ENCODE measurements at regions not wholly inside any gene's neighbourhood (a gene's known extent, or its start where the extent isn't known, plus 50 kb on each side); places are given as distances from the start of the nearest gene placed in this dataset.
"Not testable (repeated sequence)": the region's sequence is repeated elsewhere in the genome, so short reads cannot be mapped to it uniquely, and the experiment has no call there.

GRCh38 chr4:124933521-124933920 lies 221.0 kb upstream of the ANKRD50 start:
- intact Hi-C loops (cut with micrococcal nuclease) = no loop called here
- POLR2A ChIA-PET = no interaction called here

GRCh38 chr4:124932447-124932846 lies 219.9 kb upstream of the ANKRD50 start:
- ChIA-PET CTCF (no interaction called here), POLR2A (no interaction called here)
- no peak overlapping the region for H3K27ac Mint-ChIP-seq
- intact Hi-C loops (cut with micrococcal nuclease) = no loop called here
- H3K9me3 Mint-ChIP-seq = no peaks in the 10 kb centered on the region
- DNase-seq (no peak), ATAC-seq (ENCODE audit: low read depth) (no peak)
- H3K36me3 Mint-ChIP-seq (ENCODE audit: low read depth) = no peaks in the 10 kb centered on the region
- H3K27me3 Mint-ChIP-seq = no peaks in the 10 kb centered on the region
- no peak overlapping the region for H3K4me3 Mint-ChIP-seq
- TF ChIP-seq CTCF (IDR thresholded peaks at IDR 0.05) = no peak
- H3K4me1 Mint-ChIP-seq = no peaks in the 10 kb centered on the region

More at GRCh38 chr4:124933521-124933920, 221.0 kb upstream of the ANKRD50 start:
- H3K27ac Mint-ChIP-seq = no peak overlapping the region
- H3K4me3 Mint-ChIP-seq = no peak overlapping the region
- TF ChIP-seq CTCF (IDR thresholded peaks at IDR 0.05) = no peak
- ATAC-seq (ENCODE audit: low read depth) (no peak), DNase-seq (no peak)
- H3K4me1 Mint-ChIP-seq = no peaks in the 10 kb centered on the region
- H3K27me3 Mint-ChIP-seq = no peaks in the 10 kb centered on the region
- no peaks in the 10 kb centered on the region for H3K36me3 Mint-ChIP-seq (ENCODE audit: low read depth)
- CTCF ChIA-PET = no interaction called here
- peaks cover 2% of the 10 kb centered on the region for H3K9me3 Mint-ChIP-seq

GRCh38 chr4:124931050-124931449 lies 218.5 kb upstream of the ANKRD50 start:
- DNase-seq (no peak), ATAC-seq (ENCODE audit: low read depth) (no peak)
- Mint-ChIP-seq H3K9me3 (no peaks in the 10 kb centered on the region), H3K27ac (no peak overlapping the region), H3K4me3 (no peak overlapping the region), H3K4me1 (no peaks in the 10 kb centered on the region), H3K27me3 (no peaks in the 10 kb centered on the region), H3K36me3 (ENCODE audit: low read depth) (no peaks in the 10 kb centered on the region)
- CTCF ChIA-PET = no interaction called here
- intact Hi-C loops (cut with micrococcal nuclease) = no loop called here
- POLR2A ChIA-PET = no interaction called here
- TF ChIP-seq CTCF (IDR thresholded peaks at IDR 0.05) = no peak

- H3K4me3 Mint-ChIP-seq; POLR2A ChIA-PET; H3K9me3 Mint-ChIP-seq; DNase-seq; H3K27ac Mint-ChIP-seq; H3K4me1 Mint-ChIP-seq; CTCF ChIA-PET; intact Hi-C loops (cut with micrococcal nuclease); H3K27me3 Mint-ChIP-seq; H3K36me3 Mint-ChIP-seq (ENCODE audit: low read depth); ATAC-seq (ENCODE audit: low read depth): not testable (repeated sequence)
Observed at GRCh38 chr4:124922748-124923147, 210.2 kb upstream of the ANKRD50 start.

GRCh38 chr4:124918559-124919122 lies 206.1 kb upstream of the ANKRD50 start:
- Mint-ChIP-seq H3K36me3 (ENCODE audit: low read depth) (no peaks in the 10 kb centered on the region), H3K4me1 (no peaks in the 10 kb centered on the region), H3K27ac (no peak overlapping the region), H3K4me3 (no peak overlapping the region), H3K27me3 (no peaks in the 10 kb centered on the region), H3K9me3 (peaks cover 3% of the 10 kb centered on the region)
- intact Hi-C loops (cut with micrococcal nuclease) = no loop called here
- TF ChIP-seq CTCF (IDR thresholded peaks at IDR 0.05) = no peak
- CTCF ChIA-PET = no interaction called here
- POLR2A ChIA-PET = no interaction called here
- no peak for DNase-seq
- ATAC-seq (ENCODE audit: low read depth) = no peak

GRCh38 chr4:124915073-124915472 lies 202.5 kb upstream of the ANKRD50 start:
- Mint-ChIP-seq H3K36me3 (ENCODE audit: low read depth) (no peaks in the 10 kb centered on the region), H3K27me3 (no peaks in the 10 kb centered on the region), H3K4me1 (no peaks in the 10 kb centered on the region), H3K4me3 (no peak overlapping the region), H3K27ac (no peak overlapping the region), H3K9me3 (peaks cover 16% of the 10 kb centered on the region)
- intact Hi-C loops (cut with micrococcal nuclease) = no loop called here
- ChIA-PET POLR2A (no interaction called here), CTCF (no interaction called here)
- no peak for ATAC-seq (ENCODE audit: low read depth)
- DNase-seq = no peak
- no peak for TF ChIP-seq CTCF (IDR thresholded peaks at IDR 0.05)

Measured in activated B cell treated with CpG ODN at 0.5 μM for 24 hours (primary cell).